Lung microvascular endothelial cell (primary cell): ENCODE measurements at regions not wholly inside any gene's neighbourhood (a gene's known extent, or its start where the extent isn't known, plus 50 kb on each side); places are given as distances from the start of the nearest gene placed in this dataset.
A peak's percentile ranks its signal among the peaks of the same experiment; 100 is the strongest.
"Not testable (repeated sequence)": the region's sequence is repeated elsewhere in the genome, so short reads cannot be mapped to it uniquely, and the experiment has no call there.

Source experiments
- DNase-seq, 2 donors: peaks; one replicate each; pipeline versions ENCODE4 v3.0.0 to v3.0.0-alpha.2; 2010; ENCODE audit warnings: low read depth in 2 of 2

DNA sequence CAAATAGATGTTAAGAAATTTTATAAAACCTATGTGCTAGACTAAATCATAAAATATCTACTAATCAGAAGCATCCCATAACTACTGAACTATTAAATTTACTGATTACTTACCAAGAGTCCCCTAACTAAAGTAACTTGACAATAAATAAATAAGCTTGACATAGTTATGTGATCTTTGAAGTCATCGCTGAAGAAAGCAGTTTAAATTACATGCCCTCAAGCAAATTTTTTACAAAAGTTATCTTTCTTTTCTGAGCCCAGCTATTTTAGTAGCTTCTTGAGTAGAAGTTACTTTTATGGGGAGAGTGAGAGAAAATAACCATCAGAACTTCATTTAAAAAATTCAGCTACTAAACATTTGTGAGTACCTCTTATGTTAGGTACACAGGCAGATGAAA, 150.9 kb upstream of the FAM241A start:
- DNase-seq: no peak

DNA sequence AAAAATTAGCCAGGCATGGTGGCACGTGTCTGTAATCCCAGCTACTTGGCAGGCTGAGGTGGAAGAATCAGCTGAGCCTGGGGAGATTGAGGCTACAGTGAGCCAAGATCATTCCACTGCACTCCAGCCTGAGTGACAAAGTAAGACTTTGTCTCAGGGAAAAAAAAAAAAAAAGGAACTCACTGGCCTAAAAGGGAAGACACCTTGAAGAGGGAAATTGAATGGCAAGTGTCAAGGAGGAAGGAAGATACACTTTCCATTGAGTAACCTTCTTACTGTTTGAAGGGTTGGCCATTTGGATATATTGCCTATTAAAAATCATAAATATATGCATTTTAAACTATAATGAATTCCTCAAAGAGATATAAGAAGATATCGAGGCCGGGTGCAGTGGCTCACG, 147.5 kb upstream of the FAM241A start:
- no peak for DNase-seq

DNA sequence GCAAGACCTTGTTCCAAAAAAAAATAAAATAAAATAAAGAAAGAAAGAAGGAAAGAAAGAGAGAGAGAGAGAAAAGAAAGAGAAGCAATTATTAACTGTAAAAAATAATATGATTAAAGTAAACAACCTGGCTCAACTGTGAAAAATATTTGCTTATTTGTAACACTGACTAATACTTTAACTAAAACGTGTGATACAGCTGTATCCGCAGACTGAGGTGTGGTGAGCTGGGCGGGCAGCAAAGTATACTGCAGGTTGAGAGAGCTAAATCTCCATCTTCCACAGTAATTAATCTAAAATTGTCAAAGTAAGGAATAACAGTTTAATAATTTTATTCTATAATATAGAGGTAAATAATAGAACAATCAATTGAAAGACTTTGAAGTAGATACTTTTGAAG, 145.5 kb upstream of the FAM241A start:
- no peak for DNase-seq

DNA sequence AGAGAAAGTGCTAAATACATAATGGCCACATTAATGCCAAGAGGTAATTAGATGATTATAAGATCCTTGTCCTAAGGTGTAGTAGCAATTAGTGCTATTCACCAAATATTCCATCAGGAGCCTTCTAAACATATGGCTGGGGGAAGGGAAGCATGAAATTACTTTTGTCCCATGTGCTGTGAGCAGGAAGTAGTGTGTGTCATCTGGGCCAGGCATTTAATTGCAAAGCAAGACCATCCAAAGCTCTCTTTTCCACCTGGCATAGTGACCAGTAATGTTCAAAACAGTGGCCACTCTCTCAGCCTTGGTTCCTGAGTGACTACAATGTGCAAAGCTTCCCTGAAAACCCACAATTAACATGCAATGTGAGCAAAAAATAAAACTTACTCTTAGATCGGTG, 144.2 kb upstream of the FAM241A start:
- DNase-seq: no peak

DNA sequence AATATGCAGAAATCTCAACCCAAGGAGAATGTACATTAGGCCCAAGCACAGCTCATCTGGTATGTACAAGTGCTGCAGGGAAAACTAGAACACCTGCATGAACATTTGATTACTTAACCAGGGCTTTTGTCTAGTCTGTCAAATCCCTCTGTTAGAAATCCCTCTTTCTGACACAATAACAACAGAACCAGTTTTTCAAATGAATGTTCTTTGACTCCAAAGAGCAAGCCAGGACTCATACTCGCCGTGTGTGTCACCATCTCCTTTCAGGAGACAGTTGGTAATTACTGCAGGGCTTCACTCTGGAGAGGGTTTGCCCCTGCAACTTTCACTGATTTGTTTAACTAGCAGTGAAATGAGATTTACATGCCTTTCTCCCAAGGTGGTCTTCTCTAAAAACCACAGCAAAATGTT, 143.0 kb upstream of the FAM241A start:
- no peak for DNase-seq

DNA sequence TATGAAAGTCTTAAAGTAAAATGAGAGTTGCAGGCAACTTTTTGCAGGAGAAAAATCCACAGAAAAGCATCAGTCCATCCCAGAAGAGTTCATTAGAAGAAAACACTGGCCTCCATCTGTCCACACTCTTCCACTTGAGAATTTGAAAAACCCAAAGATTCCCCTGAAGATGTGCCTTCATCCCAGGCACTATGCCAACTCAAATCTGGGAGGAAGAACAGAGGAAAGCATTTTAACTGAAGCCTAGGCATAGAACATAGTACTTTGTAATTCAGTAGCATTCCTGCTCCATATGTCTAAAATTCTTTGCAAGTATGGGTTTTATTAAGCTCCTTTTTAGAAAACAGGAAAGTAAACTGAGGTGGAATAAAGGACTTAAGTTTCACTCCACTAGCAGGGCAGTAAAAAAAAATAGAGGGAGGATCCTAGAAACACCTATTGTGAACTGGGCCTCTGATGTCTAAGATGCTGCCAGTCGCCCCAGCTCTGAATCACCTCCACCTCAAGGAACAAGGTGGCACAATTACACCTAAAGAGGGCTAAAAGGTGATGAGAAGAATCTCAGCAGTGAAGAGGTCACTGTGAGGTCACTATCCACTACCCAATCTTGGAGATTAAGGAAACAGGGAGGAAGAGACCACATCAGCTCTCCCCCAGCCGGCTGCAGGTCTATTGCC, 141.9 kb upstream of the FAM241A start:
- no peak for DNase-seq

DNA sequence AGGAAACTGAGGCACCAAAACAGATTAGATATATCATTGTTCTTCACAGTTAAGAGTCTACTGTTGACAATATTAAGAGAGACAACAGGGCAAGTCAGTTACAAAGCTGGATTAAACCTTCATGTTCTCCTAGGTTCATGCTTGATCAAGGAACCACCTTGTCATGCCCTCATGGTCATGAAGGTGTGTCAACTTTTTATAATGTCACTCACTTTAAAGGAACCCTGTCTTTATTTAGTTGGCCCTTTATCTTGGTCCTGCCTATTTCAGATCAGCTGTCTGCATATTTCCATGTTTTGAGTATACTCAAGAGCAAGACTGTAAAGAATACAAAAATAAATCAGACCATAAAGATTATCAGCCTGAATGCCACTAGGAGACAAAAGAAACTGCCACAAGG, 140.2 kb upstream of the FAM241A start:
- no peak for DNase-seq

DNA sequence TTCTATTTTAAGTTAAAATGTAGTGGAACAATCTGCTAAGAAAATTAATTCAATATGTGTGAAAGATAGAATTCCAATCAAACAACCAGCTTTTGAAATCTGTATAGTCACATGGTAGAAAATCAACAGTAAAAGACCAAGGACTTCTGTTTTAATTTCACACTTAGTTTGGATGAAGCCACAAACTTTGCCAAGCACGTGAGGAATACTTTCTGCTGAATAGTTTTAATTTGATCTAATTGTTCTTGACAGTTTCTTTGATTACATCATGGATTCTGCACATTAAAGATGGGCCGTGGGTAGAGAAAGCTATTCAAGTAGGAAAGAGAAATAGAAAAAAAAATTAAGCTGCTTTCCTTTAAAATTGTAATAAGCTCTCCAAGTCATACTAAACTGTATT, 137.9 kb upstream of the FAM241A start:
- DNase-seq: no peak

DNA sequence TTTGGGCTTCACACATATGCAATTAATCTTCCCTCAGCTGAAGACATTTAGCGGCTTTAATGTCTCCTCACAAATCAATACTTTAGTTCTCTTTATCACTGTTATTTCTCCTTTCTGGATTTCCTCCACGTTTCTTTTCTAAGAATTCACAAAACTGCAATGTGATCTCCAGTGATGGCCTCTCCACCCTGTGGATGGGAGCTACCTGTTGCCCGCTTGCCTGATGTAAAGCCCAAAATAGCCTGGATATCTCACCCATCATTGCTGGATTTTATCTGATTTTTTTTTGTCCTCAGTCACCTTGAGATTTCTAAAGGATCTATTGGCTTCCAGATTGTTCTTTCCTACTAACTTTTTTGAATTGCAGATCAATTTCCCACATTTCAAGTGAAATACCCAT, 129.3 kb upstream of the FAM241A start:
- DNase-seq: no peak

DNA sequence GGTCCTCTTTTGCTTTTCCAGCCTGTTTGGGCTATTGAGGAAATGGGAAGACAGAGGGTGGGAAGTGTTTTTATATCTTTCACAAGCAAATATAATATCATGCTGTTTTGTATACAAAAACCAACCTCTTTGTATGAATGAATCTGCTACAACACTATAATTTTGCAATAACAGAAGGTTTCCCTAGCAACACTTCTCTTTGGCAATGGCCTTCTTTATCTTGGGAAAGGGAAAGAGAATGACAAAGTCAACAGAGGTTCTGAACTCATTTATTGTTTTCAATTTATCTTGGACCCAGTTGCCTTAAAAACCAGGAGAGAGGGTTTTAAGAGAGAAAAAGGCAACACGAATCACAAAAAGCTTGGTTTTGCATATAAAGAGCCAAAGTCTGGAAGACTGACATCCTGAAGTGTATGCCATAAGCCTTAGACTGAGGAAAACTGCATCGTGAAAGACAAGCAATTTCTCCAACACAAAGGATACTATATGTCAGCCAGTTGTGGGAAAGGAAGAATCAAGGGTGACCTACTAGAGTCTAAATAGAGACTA, 121.8 kb upstream of the FAM241A start:
- DNase-seq: peak in 1 of 2 donors; percentile 7

DNA sequence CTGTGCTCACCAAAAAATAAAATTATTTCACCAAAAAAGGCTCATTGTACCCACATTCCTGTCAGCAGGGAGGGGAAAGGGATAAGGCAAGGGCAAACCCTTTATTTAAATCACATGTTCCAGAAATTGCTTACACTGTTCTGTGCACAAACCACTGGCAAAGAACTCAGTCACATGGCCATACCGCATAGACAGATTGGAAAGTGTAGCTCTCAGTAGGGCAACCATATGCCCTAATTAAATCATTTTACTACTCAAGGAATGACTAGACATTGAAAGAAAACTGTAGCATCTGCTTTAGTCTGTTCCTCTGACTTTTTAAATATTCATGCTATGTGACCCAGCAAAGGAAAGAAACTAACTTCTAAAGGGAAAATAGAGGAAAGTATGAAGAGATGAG, 119.2 kb upstream of the FAM241A start:
- no peak for DNase-seq

DNA sequence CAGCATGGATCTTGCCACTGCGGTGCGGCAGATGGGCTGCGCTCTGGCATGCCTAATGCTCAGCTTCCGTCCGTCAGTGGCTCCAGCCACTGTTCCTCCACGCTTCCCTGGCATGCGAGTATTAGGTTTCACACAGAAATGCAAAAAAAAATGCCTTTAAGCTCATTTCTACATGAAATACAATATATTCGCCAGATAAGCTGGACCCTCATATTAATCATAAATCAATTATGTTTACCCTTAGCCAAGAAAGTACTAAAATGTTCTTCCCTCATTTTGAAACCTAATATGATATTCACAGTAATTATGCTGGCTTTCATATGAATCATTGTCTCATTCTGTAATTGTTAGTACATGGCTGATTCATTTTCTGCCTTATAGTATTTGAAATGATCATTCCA, 115.5 kb upstream of the FAM241A start:
- DNase-seq: no peak

DNA sequence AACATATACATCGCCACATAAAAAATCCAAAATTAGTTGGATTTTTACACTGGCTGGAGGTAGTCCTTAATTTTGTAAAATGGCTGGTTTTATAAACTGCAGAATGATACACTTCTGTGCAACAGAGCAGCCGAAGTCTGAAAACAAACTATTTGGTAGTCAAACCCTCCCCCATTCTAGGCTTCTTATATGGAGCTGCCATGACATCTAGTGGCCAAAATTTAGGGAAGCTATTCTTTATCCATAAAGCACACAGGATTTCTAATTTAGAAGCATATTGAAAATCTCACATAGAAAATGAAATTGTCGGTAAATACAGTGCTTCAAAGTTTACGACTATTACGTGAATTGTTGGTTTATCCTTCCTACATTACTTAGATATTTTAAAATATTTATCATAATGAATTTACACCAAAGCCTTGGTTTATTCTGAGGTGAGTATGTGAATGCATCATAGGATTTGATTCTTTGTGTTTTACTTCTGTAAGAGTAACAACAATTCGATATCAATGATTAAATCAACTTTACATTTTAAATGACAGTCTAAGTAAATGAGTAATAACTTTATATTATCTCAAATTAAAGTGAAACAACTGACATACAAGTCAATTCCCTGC, 113.4 kb upstream of the FAM241A start:
- DNase-seq: peak; percentile 64

DNA sequence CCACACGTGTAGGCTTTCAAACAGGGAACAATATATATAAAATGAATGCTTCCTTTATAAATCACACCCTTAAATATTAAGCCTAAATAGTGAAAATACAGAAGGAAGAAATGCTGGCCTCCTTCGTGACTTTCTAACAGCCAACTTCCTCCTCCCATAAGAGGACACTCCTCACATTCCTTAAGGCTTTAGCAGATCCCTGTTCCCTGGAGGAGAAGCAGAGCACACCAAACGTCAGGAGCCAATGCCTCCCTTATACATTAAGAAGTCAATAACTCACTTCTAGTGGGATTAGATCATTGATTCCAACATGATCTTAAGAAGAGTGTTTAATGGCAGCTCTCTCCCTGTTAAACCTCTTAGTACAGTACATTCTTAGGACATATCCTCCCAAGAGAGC, 108.4 kb upstream of the FAM241A start:
- no peak for DNase-seq

DNA sequence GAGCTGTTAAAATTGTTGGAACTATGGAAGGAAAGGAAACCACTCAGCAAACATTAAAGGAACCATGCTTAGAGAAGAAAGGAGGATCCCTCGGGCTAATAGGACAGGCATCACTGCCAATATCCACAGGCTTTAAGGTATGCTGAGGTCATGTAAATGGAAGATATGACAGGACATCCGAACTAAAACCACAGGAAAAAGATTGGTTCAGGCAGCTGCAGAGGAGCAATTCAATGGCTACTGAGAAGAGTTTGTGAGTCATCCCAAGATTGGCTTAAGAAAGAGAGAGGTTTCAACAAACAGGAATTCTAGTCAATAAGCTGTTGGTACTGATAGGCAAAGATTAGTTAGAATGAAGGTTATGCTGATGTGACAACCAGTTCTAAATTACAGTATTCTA, 106.4 kb upstream of the FAM241A start:
- DNase-seq: peak in 1 of 2 donors; percentile 80

DNA sequence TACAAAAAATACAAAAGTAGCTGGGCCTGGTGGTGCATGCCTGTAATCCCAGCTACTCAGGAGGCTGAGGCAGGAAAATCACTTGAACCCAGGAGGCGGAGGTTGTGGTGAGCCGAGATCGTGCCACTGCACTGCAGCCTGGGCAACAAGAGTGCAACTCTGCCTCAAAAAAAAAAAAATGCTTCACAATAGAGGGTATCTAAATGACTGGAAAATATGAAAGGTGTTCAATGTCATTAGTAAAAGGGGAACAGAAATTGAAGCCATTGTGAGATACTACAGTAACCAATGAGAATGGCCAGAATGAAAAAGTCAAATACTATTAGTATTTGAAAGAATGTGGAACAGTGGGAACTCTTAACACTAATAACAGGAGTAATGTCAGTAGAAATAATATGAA, 96.1 kb upstream of the FAM241A start:
- not testable (repeated sequence) for DNase-seq

DNA sequence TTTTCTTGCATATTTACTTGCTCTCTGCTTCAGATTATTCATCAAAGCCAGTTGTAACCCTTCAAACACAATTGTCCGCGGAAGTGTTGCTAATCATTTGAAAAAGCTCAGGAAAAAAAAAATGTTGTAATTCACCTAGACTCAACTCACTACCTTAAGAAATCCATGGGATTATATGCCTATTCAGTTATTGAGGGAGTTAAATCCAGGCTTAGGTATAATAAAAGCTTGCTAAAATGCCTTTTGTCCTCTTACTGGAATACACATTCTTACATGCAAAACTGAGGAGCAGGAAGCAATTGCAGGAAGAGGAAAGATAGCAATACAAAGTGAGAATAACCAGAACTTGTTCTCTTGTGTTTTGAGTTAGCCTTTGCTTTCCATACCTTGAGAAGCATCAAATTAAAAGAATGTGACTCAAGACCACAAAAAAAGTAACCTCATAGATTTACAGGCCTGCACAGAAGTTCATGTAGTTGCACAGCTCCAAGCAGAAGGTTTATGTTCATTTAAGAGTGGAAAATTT, 91.4 kb upstream of the FAM241A start:
- no peak for DNase-seq

DNA sequence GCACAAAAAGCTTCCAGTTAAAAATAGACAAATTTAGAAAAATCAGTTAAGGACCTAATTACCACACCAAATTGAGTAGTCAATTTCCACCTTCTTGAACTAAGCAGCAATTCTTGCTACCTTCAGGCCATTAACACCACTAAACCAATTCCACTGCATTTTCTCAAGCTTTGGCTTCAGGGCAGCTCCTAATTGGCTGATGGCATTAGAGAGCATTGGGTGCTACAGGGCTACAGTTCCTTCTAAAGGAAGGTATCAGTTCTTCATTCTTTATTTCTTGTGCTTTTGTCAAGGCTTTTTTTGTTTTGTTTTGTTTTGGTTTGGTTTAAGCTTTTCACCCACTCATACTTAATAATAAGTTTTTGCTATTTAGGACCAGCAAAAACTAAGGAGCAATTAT, 90.2 kb upstream of the FAM241A start:
- no peak for DNase-seq

DNA sequence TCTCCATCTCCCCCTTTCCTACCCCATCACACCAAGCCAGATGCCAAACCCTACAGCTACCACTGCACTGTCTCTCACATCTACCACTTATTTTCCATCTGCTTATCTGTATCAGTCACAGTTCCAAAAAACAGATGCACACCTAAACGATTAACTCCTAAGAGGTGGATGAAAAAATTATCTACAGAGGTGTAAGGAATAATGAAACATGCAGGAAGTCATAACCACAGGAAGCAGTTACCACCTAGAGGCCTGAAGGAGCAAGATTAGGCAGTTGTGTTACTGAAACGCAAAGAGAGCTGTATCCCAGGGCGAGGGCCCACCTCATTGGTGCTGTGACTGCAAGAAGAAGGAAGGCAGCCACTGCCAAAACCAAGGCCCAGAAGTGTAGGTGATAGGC, 87.8 kb upstream of the FAM241A start:
- no peak for DNase-seq

DNA sequence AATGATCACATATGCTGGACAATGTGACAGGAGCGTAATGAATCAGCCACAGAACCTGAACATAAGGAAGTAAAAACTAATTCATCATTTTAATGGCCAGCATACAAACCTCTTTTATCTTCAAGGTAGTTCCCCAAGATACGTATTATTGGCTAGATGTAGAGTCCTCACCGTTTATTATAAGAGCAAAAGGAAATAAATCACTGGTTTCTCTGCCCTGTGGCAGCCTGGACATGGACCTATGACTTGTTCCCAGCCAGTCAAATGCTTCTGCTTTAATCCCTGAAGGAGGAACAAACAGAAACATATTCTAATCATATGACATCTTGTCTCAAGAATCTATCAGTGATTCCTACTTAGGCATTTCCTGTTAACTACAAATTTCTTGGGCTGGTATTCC, 86.8 kb upstream of the FAM241A start:
- peak in 1 of 2 donors; percentile 84 for DNase-seq

DNA sequence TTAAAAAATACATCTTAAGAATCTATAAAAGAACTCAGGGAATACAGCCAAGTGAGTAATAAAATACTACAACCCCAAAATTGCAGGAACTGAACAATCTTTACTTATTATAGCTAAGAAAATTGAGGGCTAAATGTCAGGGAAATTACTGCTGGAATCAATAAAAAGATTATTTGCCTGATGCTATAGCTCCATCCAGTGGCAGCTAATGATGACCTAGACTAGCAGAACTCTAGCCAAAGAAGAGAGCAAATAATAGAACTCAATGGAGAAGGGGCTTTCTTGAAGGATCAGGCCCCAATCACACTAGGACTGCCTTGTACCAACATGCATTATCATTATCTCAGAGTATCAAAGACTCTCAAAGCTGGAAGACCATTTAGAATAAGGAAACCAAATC, 85.0 kb upstream of the FAM241A start:
- peak; percentile 43 to 67 for DNase-seq

DNA sequence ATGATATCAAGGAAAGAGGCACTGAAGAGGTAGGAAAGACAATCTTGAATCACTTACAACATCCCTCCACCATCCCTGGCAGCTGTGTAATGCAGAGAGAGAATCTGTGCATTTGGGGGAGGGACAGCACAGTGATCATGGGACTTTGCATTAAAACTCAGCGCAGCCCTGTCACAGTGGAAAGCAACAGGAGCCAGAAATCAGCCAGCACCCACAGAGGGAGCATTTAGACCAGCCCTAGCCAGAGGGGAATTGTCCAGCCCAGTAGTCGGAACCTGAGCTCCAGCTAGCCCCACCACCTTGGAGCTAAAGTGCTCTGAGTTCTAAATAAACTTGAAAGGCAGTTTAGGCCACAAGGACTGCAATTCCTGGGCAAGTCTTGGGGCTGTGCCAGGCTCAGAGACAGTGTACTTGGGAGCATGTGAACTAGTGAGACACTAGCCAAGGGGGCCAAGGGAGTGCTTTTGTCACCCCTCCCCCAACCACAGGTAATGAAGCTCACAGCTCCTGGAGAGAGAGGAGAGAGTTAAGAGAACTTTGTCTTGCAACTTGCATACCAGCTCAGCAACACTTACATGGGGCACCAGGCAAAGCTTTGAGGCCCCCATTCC, 83.9 kb upstream of the FAM241A start:
- DNase-seq: no peak

DNA sequence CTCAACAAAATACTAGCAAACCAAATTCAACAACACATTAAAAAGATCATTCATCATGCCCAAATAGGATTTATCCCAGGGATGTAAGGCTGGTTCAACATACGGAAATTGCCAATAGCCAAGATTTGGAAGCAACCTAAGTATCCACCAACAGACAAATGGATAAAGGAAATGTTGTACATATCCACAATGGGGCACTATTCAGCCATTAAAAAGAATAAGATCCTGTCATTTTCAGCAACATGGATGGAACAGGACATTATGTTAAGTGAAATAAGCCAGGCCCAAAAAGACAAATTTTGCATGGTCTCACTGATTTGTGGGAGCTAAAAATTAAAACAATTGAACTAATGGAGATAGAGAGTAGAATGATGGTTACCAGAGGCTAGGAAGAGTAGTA, 82.0 kb upstream of the FAM241A start:
- DNase-seq: peak; percentile 24 to 41
